GM23248 (cell line): ENCODE measurements at regions not wholly inside any gene's neighbourhood (a gene's known extent, or its start where the extent isn't known, plus 50 kb on each side); places are given as distances from the start of the nearest gene placed in this dataset.
A peak's percentile ranks its signal among the peaks of the same experiment; 100 is the strongest.

Experiments
- DNase-seq: peaks from one replicate; pipeline ENCODE4 v3.0.0-alpha.2; 2015
- H2AFZ ChIP-seq: fragments of 200-600 bp; sonication (generic); 2 replicates; pipeline ENCODE4 v1.6.1; 2016; ENCODE audit warnings: antibody characterized with exemption
- H3F3A ChIP-seq: fragments of 200-600 bp; sonication (generic); 2 replicates; pipeline ENCODE4 v1.6.1; 2016; ENCODE audit warnings: mild to moderate bottlenecking, antibody characterized with exemption, mixed run types; ENCODE audit not compliant: insufficient read depth
- H3K27ac ChIP-seq: fragments of 200-600 bp; sonication (generic); 2 replicates; pipeline ENCODE4 v1.5.1; 2016; ENCODE audit warnings: mild to moderate bottlenecking
- H3K27me3 ChIP-seq: fragments of 200-600 bp; sonication (generic); replicated peaks from 2 replicates; pipeline ENCODE4 v1.6.1; 2016; ENCODE audit warnings: mild to moderate bottlenecking; ENCODE audit not compliant: insufficient read depth
- H3K36me3 ChIP-seq: fragments of 200-600 bp; sonication (generic); 2 replicates; pipeline ENCODE4 v1.6.1; 2016; ENCODE audit warnings: low read depth, mild to moderate bottlenecking
- H3K4me1 ChIP-seq: fragments of 200-600 bp; sonication (generic); 2 replicates; pipeline ENCODE4 v1.6.1; 2016; ENCODE audit warnings: mild to moderate bottlenecking; ENCODE audit not compliant: insufficient read depth
- H3K4me2 ChIP-seq: fragments of 200-600 bp; sonication (generic); one replicate; pipeline ENCODE4 v1.6.1; 2016; ENCODE audit warnings: mild to moderate bottlenecking; ENCODE audit not compliant: unreplicated experiment
- H3K4me3 ChIP-seq: fragments of 200-600 bp; sonication (generic); 2 replicates; pipeline ENCODE4 v1.5.1; 2016; ENCODE audit warnings: mild to moderate bottlenecking
- H3K79me2 ChIP-seq: fragments of 200-600 bp; sonication (generic); 2 replicates; pipeline ENCODE4 v1.6.1; 2016; ENCODE audit warnings: mild to moderate bottlenecking; ENCODE audit not compliant: insufficient read depth
- H3K9ac ChIP-seq: fragments of 200-600 bp; sonication (generic); 2 replicates; pipeline ENCODE4 v1.6.1; 2016; ENCODE audit warnings: mild to moderate bottlenecking
- H3K9me2 ChIP-seq: fragments of 200-600 bp; sonication (generic); 2 replicates; pipeline ENCODE4 v1.6.1; 2016; ENCODE audit warnings: mixed run types, mild to moderate bottlenecking, moderate library complexity; ENCODE audit not compliant: insufficient read depth
- H3K9me3 ChIP-seq: fragments of 200-600 bp; sonication (generic); one replicate; pipeline ENCODE4 v1.6.1; 2017; ENCODE audit warnings: low read depth
- H4K20me1 ChIP-seq: fragments of 200-600 bp; sonication (generic); 2 replicates; pipeline ENCODE4 v1.6.0; 2016; ENCODE audit not compliant: insufficient read depth
- EZH2 ChIP-seq: fragments of 200-600 bp; sonication (generic); IDR thresholded peaks from 2 replicates; pipeline ENCODE4 v1.6.1; 2018; ENCODE audit warnings: antibody characterized with exemption, mild to moderate bottlenecking; ENCODE audit not compliant: insufficient read depth, poor library complexity, severe bottlenecking
- EZH2phosphoT487 ChIP-seq: fragments of 200-600 bp; sonication (generic); IDR thresholded peaks from 2 replicates; pipeline ENCODE4 v1.6.1; 2018; ENCODE audit warnings: antibody characterized with exemption, moderate library complexity, mild to moderate bottlenecking, low read depth; ENCODE audit not compliant: insufficient read depth
- WGBS, 2 experiments: methylation state at CpG; one replicate each; pipeline ENCODE4 v1.1.6; 2015 to 2017; ENCODE audit warnings: low lambda C conversion rate in 2 of 2, low coverage in 1 of 2; ENCODE audit errors: missing lambda C conversion rate in 2 of 2; 5-methylcytosine and 5-hydroxymethylcytosine counted together
- in situ Hi-C: fragments of 300-500 bp; cut with MboI; formaldehyde crosslinking; loops from 2 replicates; pipeline ENCODE4 v1.15.0; 2020

DNA sequence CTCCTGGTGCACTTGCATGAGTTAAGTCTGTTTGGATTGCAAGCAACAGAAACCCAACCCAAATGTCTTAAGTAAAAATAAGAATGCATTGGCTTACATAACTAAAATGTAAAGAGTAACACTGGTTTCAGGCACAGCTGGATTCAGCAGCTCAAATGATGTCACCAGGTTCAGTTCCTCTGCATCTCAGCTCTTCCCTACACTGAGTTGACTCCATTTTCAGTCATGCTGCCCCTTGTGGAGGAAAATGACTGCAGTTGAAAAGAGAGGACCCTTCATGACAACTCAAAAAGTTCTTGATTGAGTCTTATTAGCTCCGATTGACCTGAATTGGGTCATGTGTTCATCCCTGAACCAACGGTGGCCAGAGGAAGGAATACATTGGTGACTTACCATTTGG, 138.5 kb upstream of the ABI3BP start:
- H3F3A ChIP-seq: no peaks in the 10 kb centered on the region
- in situ Hi-C loops: no loop called here
- no peak overlapping the region for H3K4me3 ChIP-seq

GRCh38 chr3:101128786-101129185, 135.6 kb upstream of the ABI3BP start:
- Histone ChIP-seq H3K27me3 (no peaks in the 10 kb centered on the region), H3F3A (no peaks in the 10 kb centered on the region), H3K79me2 (no peaks in the 10 kb centered on the region), H3K4me1 (no peaks in the 10 kb centered on the region), H2AFZ (no peak overlapping the region), H3K9me2 (no peaks in the 10 kb centered on the region), H3K27ac (no peak overlapping the region), H3K9ac (no peak overlapping the region), H4K20me1 (no peaks in the 10 kb centered on the region), H3K4me2 (no peak overlapping the region), H3K36me3 (no peaks in the 10 kb centered on the region), H3K9me3 (no peaks in the 10 kb centered on the region), H3K4me3 (no peak overlapping the region)
- in situ Hi-C loops: no loop called here
- WGBS, 2 experiments: 71 to 73% methylated on average over 9 of the region's 9 CpGs
- peak; percentile 8 for DNase-seq
- TF ChIP-seq EZH2 (no peak), EZH2phosphoT487 (no peak)

More for the DNA sequence above, 138.5 kb upstream of the ABI3BP start:
- Histone ChIP-seq H4K20me1 (no peaks in the 10 kb centered on the region), H3K36me3 (no peaks in the 10 kb centered on the region), H3K4me2 (no peak overlapping the region), H3K9me2 (no peaks in the 10 kb centered on the region), H3K27me3 (no peaks in the 10 kb centered on the region), H3K27ac (no peak overlapping the region), H3K9me3 (no peaks in the 10 kb centered on the region), H3K79me2 (no peaks in the 10 kb centered on the region), H3K4me1 (no peaks in the 10 kb centered on the region), H3K9ac (no peak overlapping the region), H2AFZ (no peak overlapping the region)
- no peak for TF ChIP-seq EZH2phosphoT487
- no peak for TF ChIP-seq EZH2
- no peak for DNase-seq
- 70 to 74% methylated on average over 2 of the region's 2 CpGs for WGBS, 2 experiments

- no peaks in the 10 kb centered on the region for H3K36me3 ChIP-seq
- H3K4me1 ChIP-seq: no peaks in the 10 kb centered on the region
- no peak overlapping the region for H3K9ac ChIP-seq
- no peaks in the 10 kb centered on the region for H3K27me3 ChIP-seq
- no peak overlapping the region for H3K4me2 ChIP-seq
- no peaks in the 10 kb centered on the region for H4K20me1 ChIP-seq
- H3K4me3 ChIP-seq: no peak overlapping the region
- in situ Hi-C loops: no loop called here
- H2AFZ ChIP-seq: no peak overlapping the region
- no peak for TF ChIP-seq EZH2phosphoT487
- TF ChIP-seq EZH2: no peak
- no peak for DNase-seq
- no peaks in the 10 kb centered on the region for H3K79me2 ChIP-seq
- H3K27ac ChIP-seq: no peak overlapping the region
- 8 to 12% methylated on average over 1 of the region's 1 CpG for whole genome bisulfite sequencing, 2 experiments
- H3F3A ChIP-seq: no peaks in the 10 kb centered on the region
- H3K9me3 ChIP-seq: no peaks in the 10 kb centered on the region
- no peaks in the 10 kb centered on the region for H3K9me2 ChIP-seq
These were observed 134.8 kb upstream of the ABI3BP start for GRCh38 chr3:101128001-101128400.

- H3F3A ChIP-seq: no peaks in the 10 kb centered on the region
- no peak overlapping the region for H3K9ac ChIP-seq
- WGBS, 2 experiments: 24 to 36% methylated on average over 2 of the region's 2 CpGs
- peak; percentile 2 for DNase-seq
- no peaks in the 10 kb centered on the region for H3K9me2 ChIP-seq
- no peak for TF ChIP-seq EZH2
- no peak for TF ChIP-seq EZH2phosphoT487
- in situ Hi-C loops: no loop called here
- H3K4me3 ChIP-seq: no peak overlapping the region
- no peaks in the 10 kb centered on the region for H3K79me2 ChIP-seq
- no peak overlapping the region for H2AFZ ChIP-seq
- H3K27me3 ChIP-seq: no peaks in the 10 kb centered on the region
- H3K9me3 ChIP-seq: no peaks in the 10 kb centered on the region
- peaks cover 7% of the 10 kb centered on the region for H3K4me1 ChIP-seq
- no peak overlapping the region for H3K27ac ChIP-seq
- no peaks in the 10 kb centered on the region for H4K20me1 ChIP-seq
- H3K36me3 ChIP-seq: no peaks in the 10 kb centered on the region
- no peak overlapping the region for H3K4me2 ChIP-seq
These were observed 130.9 kb upstream of the ABI3BP start for GRCh38 chr3:101124125-101124524.

GRCh38 chr3:101123081-101123480, 129.9 kb upstream of the ABI3BP start:
- WGBS, 2 experiments: 93 to 94% methylated on average over 2 of the region's 2 CpGs
- Histone ChIP-seq H3K4me1 (peaks cover 9% of the 10 kb centered on the region), H3K9me3 (no peaks in the 10 kb centered on the region), H3K36me3 (no peaks in the 10 kb centered on the region), H3K4me3 (no peak overlapping the region), H3F3A (no peaks in the 10 kb centered on the region), H3K27me3 (no peaks in the 10 kb centered on the region), H3K79me2 (no peaks in the 10 kb centered on the region), H3K4me2 (no peak overlapping the region), H3K9ac (no peak overlapping the region), H3K9me2 (no peaks in the 10 kb centered on the region), H2AFZ (no peak overlapping the region), H4K20me1 (no peaks in the 10 kb centered on the region), H3K27ac (no peak overlapping the region)
- DNase-seq: no peak
- in situ Hi-C loops: no loop called here
- TF ChIP-seq EZH2phosphoT487 (no peak), EZH2 (no peak)
